ENCODE measurements at regions not wholly inside any gene's neighbourhood (a gene's known extent, or its start where the extent isn't known, plus 50 kb on each side); places are given as distances from the start of the nearest gene placed in this dataset.
A peak's percentile ranks its signal among the peaks of the same experiment; 100 is the strongest.
"Not testable (repeated sequence)": the region's sequence is repeated elsewhere in the genome, so short reads cannot be mapped to it uniquely, and the experiment has no call there.

GRCh38 chr7:152521420-152522337 lies 85.9 kb upstream of the KMT2C start:
- Mint-ChIP-seq H3K4me3 (no peak overlapping the region), H3K4me1 (no peaks in the 10 kb centered on the region), H3K27ac (no peak overlapping the region), H3K9me3 (no peaks in the 10 kb centered on the region), H3K27me3 (peaks cover 13% of the 10 kb centered on the region)
- ATAC-seq (no peak), DNase-seq (no peak)

- ATAC-seq = no peak
- Mint-ChIP-seq H3K4me3 (no peak overlapping the region), H3K27ac (no peak overlapping the region)
These were observed 85.1 kb upstream of the KMT2C start for GRCh38 chr7:152520861-152521302.

GRCh38 chr7:152519290-152519689 lies 83.5 kb upstream of the KMT2C start:
- no peaks in the 10 kb centered on the region for H3K4me1 Mint-ChIP-seq
- no peak overlapping the region for H3K4me3 Mint-ChIP-seq
- ATAC-seq (no peak), DNase-seq (no peak)
- no peak overlapping the region for H3K27ac Mint-ChIP-seq
- no peaks in the 10 kb centered on the region for H3K9me3 Mint-ChIP-seq
- peaks cover 13% of the 10 kb centered on the region for H3K27me3 Mint-ChIP-seq

More at GRCh38 chr7:152520861-152521302, 85.1 kb upstream of the KMT2C start:
- no peak for DNase-seq
- H3K27me3 Mint-ChIP-seq = peaks cover 13% of the 10 kb centered on the region
- no peaks in the 10 kb centered on the region for H3K4me1 Mint-ChIP-seq
- H3K9me3 Mint-ChIP-seq = no peaks in the 10 kb centered on the region

- H3K27me3 Mint-ChIP-seq = no peaks in the 10 kb centered on the region
- ATAC-seq = no peak
- H3K4me1 Mint-ChIP-seq = peaks cover 12% of the 10 kb centered on the region
- H3K9me3 Mint-ChIP-seq = no peaks in the 10 kb centered on the region
- H3K27ac Mint-ChIP-seq = no peak overlapping the region
- H3K4me3 Mint-ChIP-seq = no peak overlapping the region
- no peak for DNase-seq
These were observed 80.4 kb upstream of the KMT2C start for GRCh38 chr7:152516216-152516615.

- ATAC-seq, H3K27ac Mint-ChIP-seq, H3K4me3 Mint-ChIP-seq, H3K9me3 Mint-ChIP-seq, H3K27me3 Mint-ChIP-seq, DNase-seq: not testable (repeated sequence)
- H3K4me1 Mint-ChIP-seq = peaks cover 12% of the 10 kb centered on the region
These were observed 79.6 kb upstream of the KMT2C start for GRCh38 chr7:152515266-152515950.

- DNase-seq = no peak
- H3K27ac Mint-ChIP-seq = no peak overlapping the region
- no peak overlapping the region for H3K4me3 Mint-ChIP-seq
- ATAC-seq = no peak
- no peaks in the 10 kb centered on the region for H3K9me3 Mint-ChIP-seq
- no peaks in the 10 kb centered on the region for H3K27me3 Mint-ChIP-seq
- H3K4me1 Mint-ChIP-seq = peaks cover 12% of the 10 kb centered on the region
These were observed 78.9 kb upstream of the KMT2C start for GRCh38 chr7:152514771-152515105.

GRCh38 chr7:152513861-152514770 lies 78.3 kb upstream of the KMT2C start:
- H3K4me3 Mint-ChIP-seq = no peak overlapping the region
- no peak for DNase-seq
- peaks cover 12% of the 10 kb centered on the region for H3K4me1 Mint-ChIP-seq
- H3K27ac Mint-ChIP-seq = no peak overlapping the region
- no peaks in the 10 kb centered on the region for H3K27me3 Mint-ChIP-seq
- no peak for ATAC-seq
- no peaks in the 10 kb centered on the region for H3K9me3 Mint-ChIP-seq

GRCh38 chr7:152512706-152513105 lies 76.9 kb upstream of the KMT2C start:
- peak overlapping the region; percentile 41 to 71 for H3K4me3 Mint-ChIP-seq
- peaks cover 12% of the 10 kb centered on the region for H3K4me1 Mint-ChIP-seq
- H3K9me3 Mint-ChIP-seq = no peaks in the 10 kb centered on the region
- H3K27me3 Mint-ChIP-seq = no peaks in the 10 kb centered on the region
- H3K27ac Mint-ChIP-seq = no peak overlapping the region
- peak; percentile 71 for ATAC-seq
- DNase-seq = no peak

GRCh38 chr7:152511736-152512135 lies 75.9 kb upstream of the KMT2C start:
- no peak for DNase-seq
- Mint-ChIP-seq H3K27ac (peak overlapping the region in 1 of 2 donors; percentile 91), H3K4me1 (peaks cover 12% of the 10 kb centered on the region), H3K4me3 (peak overlapping the region; percentile 38 to 41), H3K9me3 (no peaks in the 10 kb centered on the region), H3K27me3 (no peaks in the 10 kb centered on the region)
- ATAC-seq = no peak

- H3K4me3 Mint-ChIP-seq = no peak overlapping the region
- H3K9me3 Mint-ChIP-seq = no peaks in the 10 kb centered on the region
- ATAC-seq (no peak), DNase-seq (no peak)
- H3K27ac Mint-ChIP-seq = no peak overlapping the region
- H3K27me3 Mint-ChIP-seq = no peaks in the 10 kb centered on the region
- peaks cover 12% of the 10 kb centered on the region for H3K4me1 Mint-ChIP-seq
These were observed 72.9 kb upstream of the KMT2C start for GRCh38 chr7:152508701-152509100.

GRCh38 chr7:152505606-152506005 lies 69.8 kb upstream of the KMT2C start:
- Mint-ChIP-seq H3K27me3 (no peaks in the 10 kb centered on the region), H3K4me1 (no peaks in the 10 kb centered on the region), H3K4me3 (no peak overlapping the region), H3K9me3 (no peaks in the 10 kb centered on the region), H3K27ac (no peak overlapping the region)
- ATAC-seq (no peak), DNase-seq (no peak)

GRCh38 chr7:152504816-152505215 lies 69.0 kb upstream of the KMT2C start:
- Mint-ChIP-seq H3K4me3 (no peak overlapping the region), H3K9me3 (no peaks in the 10 kb centered on the region), H3K4me1 (no peaks in the 10 kb centered on the region), H3K27me3 (no peaks in the 10 kb centered on the region), H3K27ac (no peak overlapping the region)
- DNase-seq (no peak), ATAC-seq (no peak)

GRCh38 chr7:152504367-152504766 lies 68.6 kb upstream of the KMT2C start:
- ATAC-seq = no peak
- H3K9me3 Mint-ChIP-seq = no peaks in the 10 kb centered on the region
- DNase-seq = no peak
- no peaks in the 10 kb centered on the region for H3K4me1 Mint-ChIP-seq
- H3K27me3 Mint-ChIP-seq = no peaks in the 10 kb centered on the region
- no peak overlapping the region for H3K4me3 Mint-ChIP-seq
- no peak overlapping the region for H3K27ac Mint-ChIP-seq

- Mint-ChIP-seq H3K9me3 (no peaks in the 10 kb centered on the region), H3K4me1 (no peaks in the 10 kb centered on the region), H3K27me3 (no peaks in the 10 kb centered on the region), H3K4me3 (no peak overlapping the region), H3K27ac (no peak overlapping the region)
- ATAC-seq (no peak), DNase-seq (no peak)
These were observed 67.3 kb upstream of the KMT2C start for GRCh38 chr7:152502813-152503790.
